ENCODE measurements at regions not wholly inside any gene's neighbourhood (a gene's known extent, or its start where the extent isn't known, plus 50 kb on each side); places are given as distances from the start of the nearest gene placed in this dataset.
"Not testable (repeated sequence)": the region's sequence is repeated elsewhere in the genome, so short reads cannot be mapped to it uniquely, and the experiment has no call there.

DNA sequence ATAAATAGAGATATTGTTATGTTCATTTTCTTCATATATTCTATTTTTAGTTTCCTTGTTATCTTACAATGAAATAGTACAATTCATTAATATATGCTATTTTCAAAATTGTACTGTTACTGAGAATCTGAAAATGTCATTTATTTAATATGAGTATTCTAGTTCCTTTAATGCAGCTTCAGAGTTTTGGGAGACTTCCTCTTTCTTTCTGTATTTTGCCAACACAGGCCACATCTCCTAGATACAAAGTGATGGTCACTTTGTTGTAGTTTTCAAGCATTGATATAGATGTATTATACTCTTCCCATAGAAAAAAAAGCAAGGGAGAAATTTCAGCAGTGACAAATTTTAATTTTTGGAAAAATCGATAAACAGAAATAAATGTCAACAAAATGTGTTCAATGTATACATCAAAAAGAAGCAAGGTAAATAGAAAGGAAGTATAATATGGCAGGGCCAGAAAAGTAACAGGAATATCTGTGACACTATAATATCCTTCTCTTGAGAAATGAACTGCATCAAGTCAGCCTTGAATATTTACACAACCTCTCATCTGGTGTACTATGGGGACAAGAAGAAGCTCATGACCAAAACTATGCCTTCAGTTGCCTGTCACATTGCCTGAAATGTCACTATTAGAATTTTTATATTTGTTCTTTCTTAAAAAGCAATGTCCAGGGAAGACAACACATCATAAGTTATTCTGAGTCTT is 396.0 kb downstream of the TBC1D32 start:
- Histone ChIP-seq H2AFZ (ENCODE audit: low read length) (no peak overlapping the region), H4K20me1 (ENCODE audit: insufficient read depth, low read length) (no peaks in the 10 kb centered on the region)

GRCh38 chr6:120935908-120936307 is 398.4 kb downstream of the TBC1D32 start:
- Histone ChIP-seq H3K79me2 (ENCODE audit: insufficient read depth, low read depth, low read length) (no peaks in the 10 kb centered on the region), H3K27ac (ENCODE audit: low read depth, low read length, poor library complexity, severe bottlenecking) (no peak overlapping the region), H3K36me3 (ENCODE audit: insufficient read depth, low read length) (no peaks in the 10 kb centered on the region), H3K4me1 (ENCODE audit: insufficient read depth, low read length, poor library complexity, severe bottlenecking) (peaks cover 3% of the 10 kb centered on the region), H3K4me2 (ENCODE audit: low read length) (no peak overlapping the region), H3K4me3 (ENCODE audit: low read depth, low read length, poor library complexity, severe bottlenecking) (no peak overlapping the region), H3K9me3 (ENCODE audit: low read length) (no peaks in the 10 kb centered on the region), H2AFZ (ENCODE audit: low read length) (no peak overlapping the region), H3K9me2 (ENCODE audit: insufficient read depth, low read length) (no peaks in the 10 kb centered on the region), H4K20me1 (ENCODE audit: insufficient read depth, low read length) (no peaks in the 10 kb centered on the region)
- no TSS peak for BruUV-seq (replicated peaks)
- ChIA-PET POLR2A (no interaction called here), CTCF (ENCODE audit: unreplicated experiment) (no interaction called here)
- intact Hi-C loops (cut with micrococcal nuclease; ENCODE audit: unreplicated experiment) = no loop called here
- no peak for DNase-seq (ENCODE audit: low spot score)
- TF ChIP-seq EZH2phosphoT487 (IDR thresholded peaks at IDR 0.05; ENCODE audit: borderline replicate concordance, low read depth, low read length) (no peak), CTCF (conservative IDR thresholded peaks at IDR 0.05; ENCODE audit: low read length) (no peak)

More for the DNA sequence above, 396.0 kb downstream of the TBC1D32 start:
- CTCF ChIA-PET (ENCODE audit: unreplicated experiment) = no interaction called here
- no peak for DNase-seq (ENCODE audit: low spot score)
- no peaks in the 10 kb centered on the region for H3K9me2 ChIP-seq (ENCODE audit: insufficient read depth, low read length)
- peaks cover 3% of the 10 kb centered on the region for H3K4me1 ChIP-seq (ENCODE audit: insufficient read depth, low read length, poor library complexity, severe bottlenecking)
- no peaks in the 10 kb centered on the region for H3K9me3 ChIP-seq (ENCODE audit: low read length)
- BruUV-seq (replicated peaks) = no TSS peak
- no peak for TF ChIP-seq CTCF (conservative IDR thresholded peaks at IDR 0.05; ENCODE audit: low read length)
- no peak for TF ChIP-seq EZH2phosphoT487 (IDR thresholded peaks at IDR 0.05; ENCODE audit: borderline replicate concordance, low read depth, low read length)
- intact Hi-C loops (cut with micrococcal nuclease; ENCODE audit: unreplicated experiment) = no loop called here
- no peak overlapping the region for H3K4me3 ChIP-seq (ENCODE audit: low read depth, low read length, poor library complexity, severe bottlenecking)
- H3K36me3 ChIP-seq (ENCODE audit: insufficient read depth, low read length) = no peaks in the 10 kb centered on the region
- no peaks in the 10 kb centered on the region for H3K79me2 ChIP-seq (ENCODE audit: insufficient read depth, low read depth, low read length)
- H3K4me2 ChIP-seq (ENCODE audit: low read length) = no peak overlapping the region
- POLR2A ChIA-PET = interaction anchor here (0.6 kb wide), 1 partner anchor 128 kb away, joined by 3 read pairs; no protein-coding TSS in a partner anchor
- H3K27ac ChIP-seq (ENCODE audit: low read depth, low read length, poor library complexity, severe bottlenecking) = no peak overlapping the region

DNA sequence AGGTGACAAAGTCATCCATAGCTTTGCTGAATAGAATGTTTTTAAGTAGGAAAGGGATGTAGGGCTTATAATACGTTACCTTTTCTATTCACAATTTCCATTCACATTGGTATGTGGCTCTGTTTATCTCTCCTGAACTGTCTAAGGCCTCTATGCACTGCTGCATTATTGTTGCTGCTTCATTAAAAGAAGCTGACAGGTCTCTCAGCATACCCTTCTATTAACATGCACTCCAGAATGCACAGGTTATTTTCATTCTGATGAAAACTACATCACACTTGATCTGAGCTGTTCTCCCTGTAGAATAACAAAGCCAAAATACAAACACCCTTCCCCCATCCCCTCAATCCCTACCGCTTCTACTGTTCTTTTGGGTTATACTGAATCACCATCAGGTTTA is 399.3 kb downstream of the TBC1D32 start:
- no TSS peak for BruUV-seq (replicated peaks)
- TF ChIP-seq CTCF (conservative IDR thresholded peaks at IDR 0.05; ENCODE audit: low read length) (no peak), EZH2phosphoT487 (IDR thresholded peaks at IDR 0.05; ENCODE audit: borderline replicate concordance, low read depth, low read length) (no peak)
- POLR2A ChIA-PET = interaction anchor here (0.7 to 1.1 kb wide), 2 partner anchors 9 to 1501 kb away, joined by 3 to 4 read pairs; no protein-coding TSS in a partner anchor
- Histone ChIP-seq H3K9me2 (ENCODE audit: insufficient read depth, low read length) (no peaks in the 10 kb centered on the region), H3K4me1 (ENCODE audit: insufficient read depth, low read length, poor library complexity, severe bottlenecking) (peaks cover 3% of the 10 kb centered on the region), H3K27ac (ENCODE audit: low read depth, low read length, poor library complexity, severe bottlenecking) (no peak overlapping the region), H3K36me3 (ENCODE audit: insufficient read depth, low read length) (no peaks in the 10 kb centered on the region), H3K4me2 (ENCODE audit: low read length) (no peak overlapping the region), H4K20me1 (ENCODE audit: insufficient read depth, low read length) (no peaks in the 10 kb centered on the region), H3K4me3 (ENCODE audit: low read depth, low read length, poor library complexity, severe bottlenecking) (no peak overlapping the region), H3K9me3 (ENCODE audit: low read length) (no peaks in the 10 kb centered on the region), H3K79me2 (ENCODE audit: insufficient read depth, low read depth, low read length) (no peaks in the 10 kb centered on the region), H2AFZ (ENCODE audit: low read length) (no peak overlapping the region)
- no peak for DNase-seq (ENCODE audit: low spot score)
- intact Hi-C loops (cut with micrococcal nuclease; ENCODE audit: unreplicated experiment) = no loop called here
- CTCF ChIA-PET (ENCODE audit: unreplicated experiment) = no interaction called here

DNA sequence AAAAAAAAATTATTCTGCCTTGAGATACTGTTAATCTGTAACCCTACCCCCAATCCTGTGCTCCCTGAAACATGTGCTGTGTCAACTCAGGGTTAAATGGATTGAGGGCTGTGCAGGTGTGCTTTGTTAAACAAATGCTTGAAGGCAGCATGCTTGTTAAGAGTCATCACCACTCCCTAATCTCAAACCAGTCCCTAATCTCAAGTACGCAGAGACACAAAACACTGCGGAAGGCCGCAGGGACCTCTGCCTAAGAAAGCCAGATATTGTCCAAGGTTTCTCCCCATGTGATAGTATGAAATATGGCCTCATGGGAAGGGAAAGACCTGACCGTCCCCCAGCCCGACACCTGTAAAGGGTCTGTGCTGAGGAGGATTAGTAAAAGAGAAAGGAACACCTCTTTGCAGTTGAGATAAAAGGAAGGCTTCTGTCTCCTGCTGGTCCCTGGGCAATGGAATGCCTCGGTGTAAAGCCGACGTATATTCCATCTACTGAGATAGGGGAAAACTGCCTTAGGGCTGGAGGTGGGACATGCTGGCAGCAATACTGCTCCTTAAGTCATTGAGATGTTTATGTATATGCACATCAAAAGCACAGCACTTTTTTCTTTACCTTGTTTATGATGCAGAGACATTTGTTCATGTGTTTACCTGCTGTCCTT is 402.6 kb downstream of the TBC1D32 start:
- CTCF ChIA-PET (ENCODE audit: unreplicated experiment); H3K9me3 ChIP-seq (ENCODE audit: low read length); intact Hi-C loops (cut with micrococcal nuclease; ENCODE audit: unreplicated experiment); H3K4me1 ChIP-seq (ENCODE audit: insufficient read depth, low read length, poor library complexity, severe bottlenecking); H3K4me2 ChIP-seq (ENCODE audit: low read length); H4K20me1 ChIP-seq (ENCODE audit: insufficient read depth, low read length); H3K9me2 ChIP-seq (ENCODE audit: insufficient read depth, low read length); DNase-seq (ENCODE audit: low spot score); H2AFZ ChIP-seq (ENCODE audit: low read length); H3K36me3 ChIP-seq (ENCODE audit: insufficient read depth, low read length); BruUV-seq (replicated peaks); H3K27ac ChIP-seq (ENCODE audit: low read depth, low read length, poor library complexity, severe bottlenecking); H3K4me3 ChIP-seq (ENCODE audit: low read depth, low read length, poor library complexity, severe bottlenecking); H3K79me2 ChIP-seq (ENCODE audit: insufficient read depth, low read depth, low read length): not testable (repeated sequence)
- POLR2A ChIA-PET = interaction anchor here (0.6 kb wide), 1 partner anchor 18 kb away, joined by 3 read pairs; no protein-coding TSS in a partner anchor
